Chondrocyte (in vitro differentiated cells): ENCODE measurements at regions not wholly inside any gene's neighbourhood (a gene's known extent, or its start where the extent isn't known, plus 50 kb on each side); places are given as distances from the start of the nearest gene placed in this dataset.

Experiments used
- DNase-seq: peaks from one replicate; pipeline ENCODE4 v3.0.0; 2021; ENCODE audit warnings: mixed read lengths, low spot score
- H3K27ac Mint-ChIP-seq: one replicate; pipeline ENCODE4 v1.8.0; 2021; ENCODE audit warnings: mild to moderate bottlenecking, moderate library complexity, mixed read lengths; ENCODE audit not compliant: unreplicated experiment
- H3K27me3 Mint-ChIP-seq: 2 replicates; pipeline ENCODE4 v1.8.0; 2021; ENCODE audit warnings: low read depth, mixed read lengths
- H3K36me3 Mint-ChIP-seq: 2 replicates; pipeline ENCODE4 v1.8.0; 2021; ENCODE audit warnings: low read depth, mixed read lengths
- H3K4me1 Mint-ChIP-seq: 2 replicates; pipeline ENCODE4 v1.8.0; 2021; ENCODE audit warnings: low read depth, mild to moderate bottlenecking, mixed read lengths
- H3K4me3 Mint-ChIP-seq: one replicate; pipeline ENCODE4 v1.8.0; 2021; ENCODE audit warnings: mild to moderate bottlenecking, moderate library complexity, mixed read lengths; ENCODE audit not compliant: unreplicated experiment
- H3K9me3 Mint-ChIP-seq: 2 replicates; pipeline ENCODE4 v1.8.0; 2021; ENCODE audit warnings: low read depth, mixed read lengths
- TF ChIP-seq, protein P1 (sequence below): fragments of 200-600 bp; sonication (generic); IDR thresholded peaks from 2 replicates; pipeline ENCODE4 v1.5.0; 2021; ENCODE audit warnings: antibody characterized with exemption, mild to moderate bottlenecking, moderate library complexity

DNA sequence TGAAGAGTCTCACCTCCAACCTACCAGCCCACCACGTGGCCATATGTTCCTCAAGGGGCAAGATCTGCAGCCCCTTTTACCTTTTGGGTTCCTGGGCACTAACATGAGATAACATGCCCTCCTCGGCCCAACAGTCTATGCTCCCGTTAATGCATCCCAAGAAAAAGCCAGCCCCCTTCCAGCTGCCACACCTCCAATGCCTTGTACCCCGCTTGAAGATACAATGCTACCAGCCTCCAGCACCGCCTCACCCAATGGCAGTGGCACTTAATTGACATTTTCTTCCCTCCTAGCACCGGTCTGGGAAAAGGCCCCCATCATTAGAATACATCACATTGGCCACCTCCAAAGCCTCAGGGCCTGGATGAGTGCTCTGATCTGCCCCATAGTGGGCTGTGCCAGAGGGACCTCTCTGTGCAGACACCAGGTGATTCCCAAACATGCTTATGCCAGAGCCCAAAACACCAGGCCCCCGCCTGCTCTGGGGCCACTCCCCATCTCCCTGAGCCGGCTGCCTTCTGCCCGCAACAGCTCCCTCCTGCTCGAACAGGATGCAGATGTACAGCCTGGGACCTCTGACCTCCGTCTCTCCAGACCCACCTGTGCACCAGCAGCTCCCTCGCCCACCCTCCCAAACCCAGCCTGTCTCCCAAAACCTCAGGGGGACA, 118.3 kb downstream of the NCOR2 start:
- TF ChIP-seq, protein P1, sequence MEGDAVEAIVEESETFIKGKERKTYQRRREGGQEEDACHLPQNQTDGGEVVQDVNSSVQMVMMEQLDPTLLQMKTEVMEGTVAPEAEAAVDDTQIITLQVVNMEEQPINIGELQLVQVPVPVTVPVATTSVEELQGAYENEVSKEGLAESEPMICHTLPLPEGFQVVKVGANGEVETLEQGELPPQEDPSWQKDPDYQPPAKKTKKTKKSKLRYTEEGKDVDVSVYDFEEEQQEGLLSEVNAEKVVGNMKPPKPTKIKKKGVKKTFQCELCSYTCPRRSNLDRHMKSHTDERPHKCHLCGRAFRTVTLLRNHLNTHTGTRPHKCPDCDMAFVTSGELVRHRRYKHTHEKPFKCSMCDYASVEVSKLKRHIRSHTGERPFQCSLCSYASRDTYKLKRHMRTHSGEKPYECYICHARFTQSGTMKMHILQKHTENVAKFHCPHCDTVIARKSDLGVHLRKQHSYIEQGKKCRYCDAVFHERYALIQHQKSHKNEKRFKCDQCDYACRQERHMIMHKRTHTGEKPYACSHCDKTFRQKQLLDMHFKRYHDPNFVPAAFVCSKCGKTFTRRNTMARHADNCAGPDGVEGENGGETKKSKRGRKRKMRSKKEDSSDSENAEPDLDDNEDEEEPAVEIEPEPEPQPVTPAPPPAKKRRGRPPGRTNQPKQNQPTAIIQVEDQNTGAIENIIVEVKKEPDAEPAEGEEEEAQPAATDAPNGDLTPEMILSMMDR = no peak
- DNase-seq = peak; percentile 59
- H3K4me3 Mint-ChIP-seq = no peak overlapping the region
- H3K4me1 Mint-ChIP-seq = peaks cover 27% of the 10 kb centered on the region
- no peaks in the 10 kb centered on the region for H3K9me3 Mint-ChIP-seq
- H3K27me3 Mint-ChIP-seq = no peaks in the 10 kb centered on the region
- no peak overlapping the region for H3K27ac Mint-ChIP-seq
- peaks cover 13% of the 10 kb centered on the region for H3K36me3 Mint-ChIP-seq

DNA sequence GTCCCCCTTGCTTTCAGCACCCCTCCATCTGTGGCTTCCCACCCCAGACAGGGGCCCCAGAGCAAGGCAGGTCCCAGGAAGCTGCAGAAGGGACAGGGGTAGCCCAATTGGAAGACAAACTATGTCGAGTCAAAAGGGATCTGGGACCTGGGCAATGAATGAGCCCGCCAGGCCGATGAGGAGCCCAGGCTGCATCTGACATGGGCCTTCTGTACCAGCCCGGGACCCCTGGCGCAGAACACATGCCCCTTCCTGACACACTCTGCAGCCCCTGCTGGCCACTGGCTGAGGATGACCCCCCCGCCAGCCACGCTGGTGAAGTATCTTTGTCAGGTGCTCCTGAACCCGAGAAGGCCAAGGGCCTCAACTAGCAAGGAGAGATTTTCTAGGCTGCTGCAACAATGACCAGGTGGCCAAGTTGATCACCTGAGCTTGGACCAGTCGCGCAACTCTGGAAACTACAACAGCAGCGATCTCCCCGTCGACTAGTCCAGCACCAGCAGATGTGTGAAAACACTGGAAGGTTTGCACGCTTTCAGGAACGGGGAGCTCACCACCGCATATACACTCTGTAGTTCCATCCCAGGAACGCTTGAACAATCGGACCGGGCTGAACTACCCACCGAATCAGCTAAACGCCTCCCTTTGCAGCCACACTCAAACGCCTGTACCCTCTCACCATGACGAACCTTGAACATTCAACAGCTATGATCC, 119.0 kb downstream of the NCOR2 start:
- H3K27ac Mint-ChIP-seq = no peak overlapping the region
- no peaks in the 10 kb centered on the region for H3K9me3 Mint-ChIP-seq
- peaks cover 23% of the 10 kb centered on the region for H3K4me1 Mint-ChIP-seq
- no peak overlapping the region for H3K4me3 Mint-ChIP-seq
- H3K27me3 Mint-ChIP-seq = no peaks in the 10 kb centered on the region
- TF ChIP-seq, protein P1 = no peak
- DNase-seq = peak; percentile 80
- H3K36me3 Mint-ChIP-seq = peaks cover 15% of the 10 kb centered on the region

DNA sequence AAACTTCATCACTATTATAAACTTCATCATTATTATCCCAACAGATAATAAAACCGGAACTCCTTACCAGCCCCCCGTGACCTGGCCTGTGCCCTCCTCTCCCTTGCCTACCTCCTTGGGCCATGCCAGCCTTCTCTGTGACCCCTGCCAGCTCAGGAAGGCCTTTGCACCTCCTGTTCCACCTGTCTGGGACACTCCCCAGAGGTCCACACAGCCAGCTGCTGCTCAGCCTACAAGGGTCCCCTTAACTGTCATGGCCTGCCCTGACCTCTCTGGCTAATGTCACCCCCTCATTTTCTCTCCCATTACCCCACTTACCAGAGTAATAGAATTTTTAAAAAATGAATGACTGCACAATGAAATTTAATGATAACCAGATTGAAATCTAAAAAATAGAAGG, 121.0 kb downstream of the NCOR2 start:
- TF ChIP-seq, protein P1 = no peak
- DNase-seq = peak; percentile 43
- H3K27ac Mint-ChIP-seq = peak overlapping the region; percentile 74
- peaks cover 23% of the 10 kb centered on the region for H3K36me3 Mint-ChIP-seq
- H3K9me3 Mint-ChIP-seq = no peaks in the 10 kb centered on the region
- H3K4me1 Mint-ChIP-seq = peaks cover 21% of the 10 kb centered on the region
- no peaks in the 10 kb centered on the region for H3K27me3 Mint-ChIP-seq
- H3K4me3 Mint-ChIP-seq = no peak overlapping the region

DNA sequence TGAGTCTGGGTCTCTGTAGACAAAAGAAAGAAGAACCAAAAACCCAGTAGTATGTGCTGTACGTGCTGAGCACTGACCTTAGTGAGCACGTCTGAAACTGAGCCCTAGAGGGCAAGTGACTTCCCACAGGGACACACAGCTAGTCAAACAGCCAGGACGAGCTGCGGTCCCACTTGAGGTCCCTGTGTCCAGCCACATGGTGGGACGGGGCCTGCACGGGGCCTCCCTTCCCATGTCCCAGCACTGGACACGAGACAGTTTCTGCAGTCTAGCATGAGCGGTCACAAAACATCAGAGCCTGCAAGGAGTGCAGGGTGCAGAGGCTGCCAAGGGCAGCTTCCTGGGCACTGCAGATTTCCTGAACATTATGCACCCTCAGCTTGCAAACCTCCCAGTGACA, 121.6 kb downstream of the NCOR2 start:
- H3K36me3 Mint-ChIP-seq = peaks cover 23% of the 10 kb centered on the region
- no peak overlapping the region for H3K4me3 Mint-ChIP-seq
- H3K9me3 Mint-ChIP-seq = no peaks in the 10 kb centered on the region
- peaks cover 21% of the 10 kb centered on the region for H3K4me1 Mint-ChIP-seq
- peak; percentile 42 for DNase-seq
- no peaks in the 10 kb centered on the region for H3K27me3 Mint-ChIP-seq
- TF ChIP-seq, protein P1 = no peak
- no peak overlapping the region for H3K27ac Mint-ChIP-seq

DNA sequence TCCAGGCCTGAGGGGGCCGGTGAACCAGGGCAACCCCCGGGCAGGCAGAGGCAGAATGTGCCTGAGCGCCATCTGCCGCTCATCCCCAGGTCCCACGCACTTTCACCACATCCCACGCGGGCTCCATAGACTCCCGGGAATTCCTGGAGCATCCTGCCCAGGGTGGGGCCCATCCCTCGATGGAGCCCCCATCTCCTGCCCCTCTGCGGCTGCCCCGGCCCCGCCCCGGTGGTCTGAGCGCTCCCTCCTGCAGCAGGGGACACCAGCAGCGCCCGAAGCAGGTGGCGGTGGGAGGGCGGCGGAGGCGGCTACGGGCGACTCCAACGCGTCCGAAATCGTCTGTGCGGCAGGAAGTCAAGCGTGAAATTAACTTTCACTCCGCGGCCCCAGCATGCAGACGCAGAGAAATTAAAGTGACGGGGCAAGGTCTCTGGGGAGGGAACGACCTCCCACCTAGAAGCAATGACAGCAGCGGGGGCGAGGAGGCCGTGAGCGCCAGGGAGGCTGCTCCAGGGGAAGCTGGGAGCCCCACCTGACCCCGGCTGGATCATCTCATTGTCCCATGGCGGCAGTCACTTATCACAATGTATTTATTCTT, 122.2 kb downstream of the NCOR2 start:
- H3K27me3 Mint-ChIP-seq = no peaks in the 10 kb centered on the region
- peaks cover 23% of the 10 kb centered on the region for H3K4me1 Mint-ChIP-seq
- H3K9me3 Mint-ChIP-seq = no peaks in the 10 kb centered on the region
- peaks cover 19% of the 10 kb centered on the region for H3K36me3 Mint-ChIP-seq
- H3K27ac Mint-ChIP-seq = no peak overlapping the region
- DNase-seq = peak; percentile 84
- H3K4me3 Mint-ChIP-seq = no peak overlapping the region
- TF ChIP-seq, protein P1 = peak; percentile 29
